Neural cell (in vitro differentiated cells): ENCODE measurements at regions not wholly inside any gene's neighbourhood (a gene's known extent, or its start where the extent isn't known, plus 50 kb on each side); places are given as distances from the start of the nearest gene placed in this dataset.

Source experiments
- small RNA-seq, 3 experiments: library from RNA; depleted of rRNA; stranded (forward); fragments of <200 nt; gene quantifications; one replicate each; pipeline ENCODE3, GENCODE V24; 2012

Small RNAs in the stretch of these regions (small RNA-seq; reads per million reads assigned to genes)
- 0 reads per million in 3 experiments for gene AC108120.2
